HepG2 (cell line): ENCODE measurements at regions not wholly inside any gene's neighbourhood (a gene's known extent, or its start where the extent isn't known, plus 50 kb on each side); places are given as distances from the start of the nearest gene placed in this dataset.
A peak's percentile ranks its signal among the peaks of the same experiment; 100 is the strongest.

Source experiments
- CC2D1A ChIP-seq: sonication (generic); formaldehyde crosslinking; IDR thresholded peaks from 2 replicates; pipeline ENCODE4 v1.8.1; 2023; ENCODE audit warnings: mild to moderate bottlenecking, missing genetic modification reagents
- EZH2 ChIP-seq: conservative IDR thresholded peaks from 2 replicates; pipeline ENCODE4 v1.6.1; 2012; ENCODE audit warnings: mild to moderate bottlenecking, low read depth, low read length, moderate library complexity
- HOXA9 ChIP-seq: sonication (generic); formaldehyde crosslinking; IDR thresholded peaks from 2 replicates; pipeline ENCODE4 v1.8.1; 2022; ENCODE audit warnings: missing genetic modification reagents, mild to moderate bottlenecking, moderate library complexity, borderline replicate concordance
- MAFK ChIP-seq, 2 experiments: IDR thresholded peaks in 1 of 2; conservative IDR thresholded peaks in 1 of 2; 2 replicates each; pipeline ENCODE4 v1.6.1; 2011; ENCODE audit warnings: improper control_type of control experiment in 2 of 2, low read length in 2 of 2
- NR3C1 ChIP-seq: sonication (generic); formaldehyde crosslinking; IDR thresholded peaks from 2 replicates; pipeline ENCODE4 v1.4.0; 2020; ENCODE audit warnings: missing genetic modification reagents
- PAF1 ChIP-seq: IDR thresholded peaks from 2 replicates; pipeline ENCODE4 v1.6.1; 2016; ENCODE audit warnings: missing genetic modification reagents, missing compliant biosample characterization
- REXO4 ChIP-seq: sonication (generic); formaldehyde crosslinking; IDR thresholded peaks from 2 replicates; pipeline ENCODE4 v1.8.0; 2022; ENCODE audit warnings: missing genetic modification reagents, mild to moderate bottlenecking, borderline replicate concordance
- XBP1 ChIP-seq: sonication (generic); formaldehyde crosslinking; IDR thresholded peaks from 2 replicates; pipeline ENCODE4 v1.5.0; 2020; ENCODE audit warnings: missing genetic modification reagents
- ZNF383 ChIP-seq: sonication (generic); formaldehyde crosslinking; IDR thresholded peaks from 2 replicates; pipeline ENCODE4 v1.4.0; 2020; ENCODE audit warnings: missing genetic modification reagents, mild to moderate bottlenecking, borderline replicate concordance
- ZNF441 ChIP-seq: sonication (generic); formaldehyde crosslinking; IDR thresholded peaks from 2 replicates; pipeline ENCODE4 v1.7.0; 2021; ENCODE audit warnings: missing genetic modification reagents, borderline replicate concordance
- ZNF879 ChIP-seq: sonication (generic); formaldehyde crosslinking; IDR thresholded peaks from 2 replicates; pipeline ENCODE4 v1.8.1; 2023; ENCODE audit warnings: missing genetic modification reagents
- TF ChIP-seq, protein P1 (sequence below): sonication (generic); formaldehyde crosslinking; IDR thresholded peaks from 2 replicates; pipeline ENCODE4 v1.4.0; 2020; ENCODE audit warnings: missing genetic modification reagents
- TF ChIP-seq, protein P2 (sequence below): sonication (generic); formaldehyde crosslinking; IDR thresholded peaks from 2 replicates; pipeline ENCODE4 v1.4.0; 2020; ENCODE audit warnings: missing genetic modification reagents, mild to moderate bottlenecking, borderline replicate concordance
- TF ChIP-seq, protein P3 (sequence below): sonication (generic); formaldehyde crosslinking; IDR thresholded peaks from 2 replicates; pipeline ENCODE4 v1.4.0; 2020; ENCODE audit warnings: missing genetic modification reagents
- TF ChIP-seq, protein P4 (sequence below): sonication (generic); formaldehyde crosslinking; IDR thresholded peaks from 2 replicates; pipeline ENCODE4 v1.4.0; 2020; ENCODE audit warnings: missing genetic modification reagents
- TF ChIP-seq, protein P5 (sequence below): sonication (generic); formaldehyde crosslinking; conservative IDR thresholded peaks from 2 replicates; pipeline ENCODE4 v1.4.0; 2020; ENCODE audit warnings: missing genetic modification reagents
- TF ChIP-seq, protein P6 (sequence below): sonication (generic); formaldehyde crosslinking; IDR thresholded peaks from 2 replicates; pipeline ENCODE4 v1.5.0; 2020; ENCODE audit warnings: missing genetic modification reagents
- TF ChIP-seq, protein P7 (sequence below): sonication (generic); formaldehyde crosslinking; IDR thresholded peaks from 2 replicates; pipeline ENCODE4 v1.9.0; 2021; ENCODE audit warnings: missing genetic modification reagents, mild to moderate bottlenecking, borderline replicate concordance

DNA sequence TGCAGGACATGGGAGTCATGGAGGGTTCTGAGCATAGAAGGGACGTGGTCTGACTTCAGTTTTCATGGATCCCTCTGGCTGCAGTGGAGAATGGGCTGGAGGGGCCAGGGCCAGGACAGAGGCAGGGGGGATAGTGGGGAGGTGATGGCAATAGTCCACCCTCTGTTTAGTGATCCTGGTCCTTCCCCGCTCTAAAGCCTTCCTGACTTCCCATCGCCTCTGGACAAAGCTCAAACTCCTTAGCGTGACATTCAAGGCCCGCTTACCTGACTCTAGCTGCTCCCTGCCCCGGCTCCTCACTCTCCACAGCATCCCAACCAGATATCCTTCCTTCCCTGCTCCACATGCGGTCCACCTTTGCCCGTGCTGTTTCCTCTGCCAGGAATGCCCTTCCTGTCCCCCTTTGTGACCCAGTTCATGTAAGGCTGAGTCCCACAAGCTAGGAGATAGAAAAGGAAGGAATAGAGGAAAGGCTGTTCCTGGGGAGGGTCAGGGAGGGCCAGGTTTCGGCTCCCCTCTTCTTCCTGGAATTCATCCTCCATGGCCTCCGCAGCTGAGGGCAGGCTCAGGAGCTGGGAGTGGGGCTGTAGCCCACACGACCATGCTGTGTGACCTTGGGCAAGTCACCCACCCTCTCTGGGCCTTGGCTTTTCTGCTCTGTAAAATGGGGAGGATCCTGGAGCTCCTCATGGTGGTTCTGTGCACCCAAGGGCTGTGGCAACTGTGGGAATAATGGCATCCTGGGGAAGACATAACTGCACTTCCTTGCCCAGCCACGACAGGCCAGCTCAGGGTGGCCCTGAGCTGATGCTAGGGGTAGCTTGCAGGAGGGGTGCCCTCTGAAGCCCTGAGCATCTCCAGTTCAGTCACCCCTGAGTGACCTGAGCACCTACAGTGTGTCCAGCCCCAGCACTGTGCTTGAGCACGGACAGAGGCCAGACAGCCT lies 116.1 kb downstream of the CEBPB start (continued):
- TF ChIP-seq, protein P1, sequence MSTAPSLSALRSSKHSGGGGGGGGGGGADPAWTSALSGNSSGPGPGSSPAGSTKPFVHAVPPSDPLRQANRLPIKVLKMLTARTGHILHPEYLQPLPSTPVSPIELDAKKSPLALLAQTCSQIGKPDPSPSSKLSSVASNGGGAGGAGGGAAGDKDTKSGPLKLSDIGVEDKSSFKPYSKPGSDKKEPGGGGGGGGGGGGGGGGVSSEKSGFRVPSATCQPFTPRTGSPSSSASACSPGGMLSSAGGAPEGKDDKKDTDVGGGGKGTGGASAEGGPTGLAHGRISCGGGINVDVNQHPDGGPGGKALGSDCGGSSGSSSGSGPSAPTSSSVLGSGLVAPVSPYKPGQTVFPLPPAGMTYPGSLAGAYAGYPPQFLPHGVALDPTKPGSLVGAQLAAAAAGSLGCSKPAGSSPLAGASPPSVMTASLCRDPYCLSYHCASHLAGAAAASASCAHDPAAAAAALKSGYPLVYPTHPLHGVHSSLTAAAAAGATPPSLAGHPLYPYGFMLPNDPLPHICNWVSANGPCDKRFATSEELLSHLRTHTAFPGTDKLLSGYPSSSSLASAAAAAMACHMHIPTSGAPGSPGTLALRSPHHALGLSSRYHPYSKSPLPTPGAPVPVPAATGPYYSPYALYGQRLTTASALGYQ (CRISPR knock-in tag) = no peak
- TF ChIP-seq MAFK (conservative IDR thresholded peaks at IDR 0.05 in 1 of 2, IDR thresholded peaks at IDR 0.05 in 1 of 2; ENCODE audit: low read length in 2 of 2) (no peak), HOXA9 (CRISPR knock-in tag) (no peak), EZH2 (no peak), PAF1 (CRISPR knock-in tag) (0 out of 2 replicates have a peak, but pooled peaks have one; percentile 69), CC2D1A (CRISPR knock-in tag) (no peak), REXO4 (CRISPR knock-in tag) (peak; percentile 9), XBP1 (CRISPR knock-in tag) (no peak), ZNF383 (peak; percentile 19; the same call in 1 of the 2 replicates), ZNF879 (no peak), NR3C1 (CRISPR knock-in tag) (no peak), ZNF441 (CRISPR knock-in tag) (no peak; the same call in 1 of the 2 replicates)
- TF ChIP-seq, protein P2, sequence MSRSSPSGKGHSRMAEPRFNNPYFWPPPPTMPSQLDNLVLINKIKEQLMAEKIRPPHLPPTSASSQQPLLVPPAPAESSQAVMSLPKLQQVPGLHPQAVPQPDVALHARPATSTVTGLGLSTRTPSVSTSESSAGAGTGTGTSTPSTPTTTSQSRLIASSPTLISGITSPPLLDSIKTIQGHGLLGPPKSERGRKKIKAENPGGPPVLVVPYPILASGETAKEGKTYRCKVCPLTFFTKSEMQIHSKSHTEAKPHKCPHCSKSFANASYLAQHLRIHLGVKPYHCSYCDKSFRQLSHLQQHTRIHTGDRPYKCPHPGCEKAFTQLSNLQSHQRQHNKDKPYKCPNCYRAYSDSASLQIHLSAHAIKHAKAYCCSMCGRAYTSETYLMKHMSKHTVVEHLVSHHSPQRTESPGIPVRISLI (CRISPR knock-in tag) = no peak
- TF ChIP-seq, protein P3, sequence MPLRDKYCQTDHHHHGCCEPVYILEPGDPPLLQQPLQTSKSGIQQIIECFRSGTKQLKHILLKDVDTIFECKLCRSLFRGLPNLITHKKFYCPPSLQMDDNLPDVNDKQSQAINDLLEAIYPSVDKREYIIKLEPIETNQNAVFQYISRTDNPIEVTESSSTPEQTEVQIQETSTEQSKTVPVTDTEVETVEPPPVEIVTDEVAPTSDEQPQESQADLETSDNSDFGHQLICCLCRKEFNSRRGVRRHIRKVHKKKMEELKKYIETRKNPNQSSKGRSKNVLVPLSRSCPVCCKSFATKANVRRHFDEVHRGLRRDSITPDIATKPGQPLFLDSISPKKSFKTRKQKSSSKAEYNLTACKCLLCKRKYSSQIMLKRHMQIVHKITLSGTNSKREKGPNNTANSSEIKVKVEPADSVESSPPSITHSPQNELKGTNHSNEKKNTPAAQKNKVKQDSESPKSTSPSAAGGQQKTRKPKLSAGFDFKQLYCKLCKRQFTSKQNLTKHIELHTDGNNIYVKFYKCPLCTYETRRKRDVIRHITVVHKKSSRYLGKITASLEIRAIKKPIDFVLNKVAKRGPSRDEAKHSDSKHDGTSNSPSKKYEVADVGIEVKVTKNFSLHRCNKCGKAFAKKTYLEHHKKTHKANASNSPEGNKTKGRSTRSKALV (CRISPR knock-in tag) = no peak
- TF ChIP-seq, protein P4, sequence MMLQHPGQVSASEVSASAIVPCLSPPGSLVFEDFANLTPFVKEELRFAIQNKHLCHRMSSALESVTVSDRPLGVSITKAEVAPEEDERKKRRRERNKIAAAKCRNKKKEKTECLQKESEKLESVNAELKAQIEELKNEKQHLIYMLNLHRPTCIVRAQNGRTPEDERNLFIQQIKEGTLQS = no peak
- TF ChIP-seq, protein P5, sequence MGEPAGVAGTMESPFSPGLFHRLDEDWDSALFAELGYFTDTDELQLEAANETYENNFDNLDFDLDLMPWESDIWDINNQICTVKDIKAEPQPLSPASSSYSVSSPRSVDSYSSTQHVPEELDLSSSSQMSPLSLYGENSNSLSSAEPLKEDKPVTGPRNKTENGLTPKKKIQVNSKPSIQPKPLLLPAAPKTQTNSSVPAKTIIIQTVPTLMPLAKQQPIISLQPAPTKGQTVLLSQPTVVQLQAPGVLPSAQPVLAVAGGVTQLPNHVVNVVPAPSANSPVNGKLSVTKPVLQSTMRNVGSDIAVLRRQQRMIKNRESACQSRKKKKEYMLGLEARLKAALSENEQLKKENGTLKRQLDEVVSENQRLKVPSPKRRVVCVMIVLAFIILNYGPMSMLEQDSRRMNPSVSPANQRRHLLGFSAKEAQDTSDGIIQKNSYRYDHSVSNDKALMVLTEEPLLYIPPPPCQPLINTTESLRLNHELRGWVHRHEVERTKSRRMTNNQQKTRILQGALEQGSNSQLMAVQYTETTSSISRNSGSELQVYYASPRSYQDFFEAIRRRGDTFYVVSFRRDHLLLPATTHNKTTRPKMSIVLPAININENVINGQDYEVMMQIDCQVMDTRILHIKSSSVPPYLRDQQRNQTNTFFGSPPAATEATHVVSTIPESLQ = no peak
- TF ChIP-seq, protein P6, sequence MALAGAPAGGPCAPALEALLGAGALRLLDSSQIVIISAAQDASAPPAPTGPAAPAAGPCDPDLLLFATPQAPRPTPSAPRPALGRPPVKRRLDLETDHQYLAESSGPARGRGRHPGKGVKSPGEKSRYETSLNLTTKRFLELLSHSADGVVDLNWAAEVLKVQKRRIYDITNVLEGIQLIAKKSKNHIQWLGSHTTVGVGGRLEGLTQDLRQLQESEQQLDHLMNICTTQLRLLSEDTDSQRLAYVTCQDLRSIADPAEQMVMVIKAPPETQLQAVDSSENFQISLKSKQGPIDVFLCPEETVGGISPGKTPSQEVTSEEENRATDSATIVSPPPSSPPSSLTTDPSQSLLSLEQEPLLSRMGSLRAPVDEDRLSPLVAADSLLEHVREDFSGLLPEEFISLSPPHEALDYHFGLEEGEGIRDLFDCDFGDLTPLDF (CRISPR knock-in tag) = no peak
- TF ChIP-seq, protein P7, sequence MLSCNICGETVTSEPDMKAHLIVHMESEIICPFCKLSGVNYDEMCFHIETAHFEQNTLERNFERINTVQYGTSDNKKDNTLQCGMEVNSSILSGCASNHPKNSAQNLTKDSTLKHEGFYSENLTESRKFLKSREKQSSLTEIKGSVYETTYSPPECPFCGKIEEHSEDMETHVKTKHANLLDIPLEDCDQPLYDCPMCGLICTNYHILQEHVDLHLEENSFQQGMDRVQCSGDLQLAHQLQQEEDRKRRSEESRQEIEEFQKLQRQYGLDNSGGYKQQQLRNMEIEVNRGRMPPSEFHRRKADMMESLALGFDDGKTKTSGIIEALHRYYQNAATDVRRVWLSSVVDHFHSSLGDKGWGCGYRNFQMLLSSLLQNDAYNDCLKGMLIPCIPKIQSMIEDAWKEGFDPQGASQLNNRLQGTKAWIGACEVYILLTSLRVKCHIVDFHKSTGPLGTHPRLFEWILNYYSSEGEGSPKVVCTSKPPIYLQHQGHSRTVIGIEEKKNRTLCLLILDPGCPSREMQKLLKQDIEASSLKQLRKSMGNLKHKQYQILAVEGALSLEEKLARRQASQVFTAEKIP (CRISPR knock-in tag) = no peak
